Neural cell (in vitro differentiated cells): ENCODE measurements at regions not wholly inside any gene's neighbourhood (a gene's known extent, or its start where the extent isn't known, plus 50 kb on each side); places are given as distances from the start of the nearest gene placed in this dataset.

Experiments used
- H2AFZ ChIP-seq: fragments of 200-600, 300-800 bp; sonication (generic), shearing (Covaris generic); 2 replicates; pipeline ENCODE4 v1.6.0; 2014; ENCODE audit warnings: low read depth, mild to moderate bottlenecking, antibody characterized with exemption, low read length, moderate library complexity
- H3F3A ChIP-seq: fragments of 200-600 bp; shearing (Covaris generic); 2 replicates; pipeline ENCODE4 v1.6.1; 2016; ENCODE audit warnings: mild to moderate bottlenecking, moderate library complexity, mixed read lengths, antibody characterized with exemption, low read length; ENCODE audit not compliant: insufficient read depth, poor library complexity, severe bottlenecking
- H3K27ac ChIP-seq: fragments of 200-600, 300-800 bp; sonication (generic), shearing (Covaris generic); 2 replicates; pipeline ENCODE4 v1.5.1; 2014; ENCODE audit warnings: mild to moderate bottlenecking, low read length, moderate library complexity
- H3K27me3 ChIP-seq: fragments of 300-800, 200-600 bp; sonication (generic), shearing (Covaris generic); 2 replicates; pipeline ENCODE4 v1.6.0; 2014; ENCODE audit warnings: mild to moderate bottlenecking, low read depth, low read length, moderate library complexity; ENCODE audit not compliant: insufficient read depth
- H3K36me3 ChIP-seq: fragments of 300-800, 200-600 bp; sonication (generic), shearing (Covaris generic); 2 replicates; pipeline ENCODE4 v1.5.1; 2014; ENCODE audit warnings: mild to moderate bottlenecking, antibody characterized with exemption, low read length, moderate library complexity; ENCODE audit not compliant: insufficient read depth
- H3K4me2 ChIP-seq: fragments of 300-800, 200-600 bp; sonication (generic), shearing (Covaris generic); 2 replicates; pipeline ENCODE4 v1.6.0; 2014; ENCODE audit warnings: mild to moderate bottlenecking, low read length
- H3K4me3 ChIP-seq: fragments of 300-800, 200-600 bp; sonication (generic), shearing (Covaris generic); 2 replicates; pipeline ENCODE4 v1.5.1; 2014; ENCODE audit warnings: mild to moderate bottlenecking, low read length, moderate library complexity
- H3K79me2 ChIP-seq: fragments of 200-600 bp; shearing (Covaris generic); replicated peaks from 2 replicates; pipeline ENCODE4 v1.6.0; 2014; ENCODE audit warnings: mild to moderate bottlenecking, low read length, moderate library complexity; ENCODE audit not compliant: insufficient read depth
- H3K9ac ChIP-seq: fragments of 300-800, 200-600 bp; sonication (generic), shearing (Covaris generic); 2 replicates; pipeline ENCODE4 v1.6.1; 2016; ENCODE audit warnings: mild to moderate bottlenecking, low read length, mixed read lengths
- H3K9me2 ChIP-seq: fragments of 200-600 bp; shearing (Covaris generic); 2 replicates; pipeline ENCODE4 v1.6.1; 2016; ENCODE audit warnings: mild to moderate bottlenecking, low read length, mixed read lengths; ENCODE audit not compliant: insufficient read depth
- H3K9me3 ChIP-seq: fragments of 200-600, 300-800 bp; sonication (generic), shearing (Covaris generic); 2 replicates; pipeline ENCODE4 v1.6.1; 2016; ENCODE audit warnings: mild to moderate bottlenecking, mixed run types, low read length, moderate library complexity, mixed read lengths
- H4K20me1 ChIP-seq: fragments of 200-600 bp; shearing (Covaris generic); 2 replicates; pipeline ENCODE4 v1.6.1; 2016; ENCODE audit warnings: mild to moderate bottlenecking, mixed run types; ENCODE audit not compliant: insufficient read depth
- EP300 ChIP-seq: fragments of 450-650 bp; conservative IDR thresholded peaks from 2 replicates; pipeline ENCODE4 v1.6.1; 2014; ENCODE audit warnings: antibody characterized with exemption, mild to moderate bottlenecking, moderate library complexity; ENCODE audit not compliant: poor library complexity, severe bottlenecking
- EZH2 ChIP-seq: fragments of 200-600, 300-800 bp; shearing (Covaris generic), sonication (generic); IDR thresholded peaks from 2 replicates; pipeline ENCODE4 v1.6.1; 2014; ENCODE audit warnings: antibody characterized with exemption, low read length, borderline replicate concordance, mild to moderate bottlenecking; ENCODE audit not compliant: insufficient read depth, poor library complexity, severe bottlenecking
- MXI1 ChIP-seq: fragments of 450-650 bp; conservative IDR thresholded peaks from 2 replicates; pipeline ENCODE4 v1.6.1; 2014; ENCODE audit warnings: antibody characterized with exemption, mild to moderate bottlenecking; ENCODE audit not compliant: poor library complexity, severe bottlenecking
- POLR2AphosphoS5 ChIP-seq: IDR thresholded peaks from 2 replicates; pipeline ENCODE4 v1.6.1; 2012
- RAD21 ChIP-seq: fragments of 450-650 bp; conservative IDR thresholded peaks from 2 replicates; pipeline ENCODE4 v1.6.1; 2014; ENCODE audit warnings: antibody characterized with exemption, mild to moderate bottlenecking, moderate library complexity
- SMC3 ChIP-seq: fragments of 450-650 bp; conservative IDR thresholded peaks from 2 replicates; pipeline ENCODE4 v1.6.1; 2014; ENCODE audit warnings: antibody characterized with exemption, mild to moderate bottlenecking, moderate library complexity; ENCODE audit not compliant: poor library complexity
- TAF1 ChIP-seq: IDR thresholded peaks from 2 replicates; pipeline ENCODE4 v1.6.1; 2012; ENCODE audit warnings: low read depth
- TF ChIP-seq, protein P1 (sequence below): fragments of 450-650 bp; IDR thresholded peaks from 2 replicates; pipeline ENCODE4 v1.5.1; 2014; ENCODE audit warnings: antibody characterized with exemption, mild to moderate bottlenecking, moderate library complexity; ENCODE audit not compliant: poor library complexity, severe bottlenecking
- TF ChIP-seq, protein P2 (sequence below): IDR thresholded peaks from 2 replicates; pipeline ENCODE4 v1.6.1; 2012; ENCODE audit warnings: borderline replicate concordance

DNA sequence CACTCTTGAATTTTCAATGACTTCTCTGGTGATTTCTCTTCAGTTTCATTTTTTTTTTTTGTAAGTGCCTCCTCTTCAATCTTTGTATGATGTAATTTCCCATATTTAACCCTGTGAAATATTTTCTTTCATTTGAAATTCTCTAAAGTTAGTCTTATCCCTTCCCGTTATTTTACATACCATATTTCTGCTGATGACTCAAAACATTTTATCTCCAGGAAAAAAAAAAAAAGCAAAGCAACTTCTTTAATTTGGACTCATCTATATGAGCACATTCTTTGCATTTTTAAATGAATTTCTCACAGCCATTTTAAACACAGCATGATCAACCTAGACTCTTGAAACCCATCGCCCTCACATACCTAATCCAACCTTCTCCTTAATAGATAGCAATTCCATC, 1831.4 kb downstream of the ARAP2 start:
- Histone ChIP-seq H2AFZ (no peak overlapping the region), H3K4me3 (no peak overlapping the region), H3K9ac (no peak overlapping the region), H3K4me2 (no peak overlapping the region), H4K20me1 (no peaks in the 10 kb centered on the region), H3K9me3 (no peaks in the 10 kb centered on the region), H3K79me2 (no peaks in the 10 kb centered on the region), H3K27ac (no peak overlapping the region), H3K36me3 (no peaks in the 10 kb centered on the region), H3K9me2 (no peaks in the 10 kb centered on the region), H3K27me3 (no peaks in the 10 kb centered on the region), H3F3A (no peaks in the 10 kb centered on the region)
- no peak for TF ChIP-seq SMC3
- TF ChIP-seq, protein P1, sequence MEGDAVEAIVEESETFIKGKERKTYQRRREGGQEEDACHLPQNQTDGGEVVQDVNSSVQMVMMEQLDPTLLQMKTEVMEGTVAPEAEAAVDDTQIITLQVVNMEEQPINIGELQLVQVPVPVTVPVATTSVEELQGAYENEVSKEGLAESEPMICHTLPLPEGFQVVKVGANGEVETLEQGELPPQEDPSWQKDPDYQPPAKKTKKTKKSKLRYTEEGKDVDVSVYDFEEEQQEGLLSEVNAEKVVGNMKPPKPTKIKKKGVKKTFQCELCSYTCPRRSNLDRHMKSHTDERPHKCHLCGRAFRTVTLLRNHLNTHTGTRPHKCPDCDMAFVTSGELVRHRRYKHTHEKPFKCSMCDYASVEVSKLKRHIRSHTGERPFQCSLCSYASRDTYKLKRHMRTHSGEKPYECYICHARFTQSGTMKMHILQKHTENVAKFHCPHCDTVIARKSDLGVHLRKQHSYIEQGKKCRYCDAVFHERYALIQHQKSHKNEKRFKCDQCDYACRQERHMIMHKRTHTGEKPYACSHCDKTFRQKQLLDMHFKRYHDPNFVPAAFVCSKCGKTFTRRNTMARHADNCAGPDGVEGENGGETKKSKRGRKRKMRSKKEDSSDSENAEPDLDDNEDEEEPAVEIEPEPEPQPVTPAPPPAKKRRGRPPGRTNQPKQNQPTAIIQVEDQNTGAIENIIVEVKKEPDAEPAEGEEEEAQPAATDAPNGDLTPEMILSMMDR = no peak

- no peak overlapping the region for H3K27ac ChIP-seq
- H3K4me3 ChIP-seq = no peak overlapping the region
- no peaks in the 10 kb centered on the region for H4K20me1 ChIP-seq
These were observed 1827.2 kb downstream of the ARAP2 start for GRCh38 chr4:34417160-34417559.

DNA sequence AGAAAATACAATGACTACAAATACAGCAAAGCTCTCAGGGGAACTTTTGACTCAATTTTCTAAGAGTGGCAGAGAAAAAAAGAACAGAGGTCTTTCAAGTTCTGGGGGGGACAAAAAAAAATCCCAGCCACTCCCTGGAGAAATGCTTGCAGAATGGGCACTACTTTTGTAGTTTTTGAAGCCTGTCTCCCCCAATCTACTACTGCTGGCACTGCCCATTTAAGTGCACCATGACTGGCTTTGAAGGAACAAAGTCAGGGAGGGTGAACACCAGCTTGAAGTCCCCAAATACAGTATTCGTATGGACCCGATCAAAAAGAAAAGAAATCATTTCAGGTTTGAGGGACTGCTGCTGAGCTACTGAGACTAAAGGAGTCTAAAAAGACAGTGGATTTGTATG, 1824.4 kb downstream of the ARAP2 start:
- no peak overlapping the region for H3K27ac ChIP-seq
- no peaks in the 10 kb centered on the region for H3F3A ChIP-seq
- TF ChIP-seq POLR2AphosphoS5 (no peak), SMC3 (no peak), EP300 (no peak), EZH2 (no peak), TAF1 (no peak), RAD21 (no peak), MXI1 (no peak)
- TF ChIP-seq, protein P1 = no peak
- TF ChIP-seq, protein P2, sequence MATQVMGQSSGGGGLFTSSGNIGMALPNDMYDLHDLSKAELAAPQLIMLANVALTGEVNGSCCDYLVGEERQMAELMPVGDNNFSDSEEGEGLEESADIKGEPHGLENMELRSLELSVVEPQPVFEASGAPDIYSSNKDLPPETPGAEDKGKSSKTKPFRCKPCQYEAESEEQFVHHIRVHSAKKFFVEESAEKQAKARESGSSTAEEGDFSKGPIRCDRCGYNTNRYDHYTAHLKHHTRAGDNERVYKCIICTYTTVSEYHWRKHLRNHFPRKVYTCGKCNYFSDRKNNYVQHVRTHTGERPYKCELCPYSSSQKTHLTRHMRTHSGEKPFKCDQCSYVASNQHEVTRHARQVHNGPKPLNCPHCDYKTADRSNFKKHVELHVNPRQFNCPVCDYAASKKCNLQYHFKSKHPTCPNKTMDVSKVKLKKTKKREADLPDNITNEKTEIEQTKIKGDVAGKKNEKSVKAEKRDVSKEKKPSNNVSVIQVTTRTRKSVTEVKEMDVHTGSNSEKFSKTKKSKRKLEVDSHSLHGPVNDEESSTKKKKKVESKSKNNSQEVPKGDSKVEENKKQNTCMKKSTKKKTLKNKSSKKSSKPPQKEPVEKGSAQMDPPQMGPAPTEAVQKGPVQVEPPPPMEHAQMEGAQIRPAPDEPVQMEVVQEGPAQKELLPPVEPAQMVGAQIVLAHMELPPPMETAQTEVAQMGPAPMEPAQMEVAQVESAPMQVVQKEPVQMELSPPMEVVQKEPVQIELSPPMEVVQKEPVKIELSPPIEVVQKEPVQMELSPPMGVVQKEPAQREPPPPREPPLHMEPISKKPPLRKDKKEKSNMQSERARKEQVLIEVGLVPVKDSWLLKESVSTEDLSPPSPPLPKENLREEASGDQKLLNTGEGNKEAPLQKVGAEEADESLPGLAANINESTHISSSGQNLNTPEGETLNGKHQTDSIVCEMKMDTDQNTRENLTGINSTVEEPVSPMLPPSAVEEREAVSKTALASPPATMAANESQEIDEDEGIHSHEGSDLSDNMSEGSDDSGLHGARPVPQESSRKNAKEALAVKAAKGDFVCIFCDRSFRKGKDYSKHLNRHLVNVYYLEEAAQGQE = no peak

More at GRCh38 chr4:34417160-34417559, 1827.2 kb downstream of the ARAP2 start:
- H3K4me2 ChIP-seq = no peak overlapping the region
- TF ChIP-seq EP300 (peak; percentile 51), MXI1 (no peak), TAF1 (no peak), POLR2AphosphoS5 (peak; percentile 49), RAD21 (no peak)
- TF ChIP-seq, protein P1 = no peak
- H3K27me3 ChIP-seq = no peaks in the 10 kb centered on the region
- H2AFZ ChIP-seq = no peak overlapping the region
- H3K9ac ChIP-seq = no peak overlapping the region
- H3K79me2 ChIP-seq = no peaks in the 10 kb centered on the region
- H3K9me3 ChIP-seq = no peaks in the 10 kb centered on the region
- H3K9me2 ChIP-seq = no peaks in the 10 kb centered on the region
- no peaks in the 10 kb centered on the region for H3K36me3 ChIP-seq
- H3F3A ChIP-seq = no peaks in the 10 kb centered on the region

More for the DNA sequence above, 1824.4 kb downstream of the ARAP2 start:
- Histone ChIP-seq H3K4me2 (no peak overlapping the region), H3K36me3 (no peaks in the 10 kb centered on the region), H2AFZ (no peak overlapping the region), H3K79me2 (no peaks in the 10 kb centered on the region), H3K9ac (no peak overlapping the region), H3K9me2 (no peaks in the 10 kb centered on the region), H3K9me3 (no peaks in the 10 kb centered on the region), H3K27me3 (no peaks in the 10 kb centered on the region), H3K4me3 (no peak overlapping the region), H4K20me1 (no peaks in the 10 kb centered on the region)
